ENCODE measurements at regions not wholly inside any gene's neighbourhood (a gene's known extent, or its start where the extent isn't known, plus 50 kb on each side); places are given as distances from the start of the nearest gene placed in this dataset.

- TF ChIP-seq, protein P1, sequence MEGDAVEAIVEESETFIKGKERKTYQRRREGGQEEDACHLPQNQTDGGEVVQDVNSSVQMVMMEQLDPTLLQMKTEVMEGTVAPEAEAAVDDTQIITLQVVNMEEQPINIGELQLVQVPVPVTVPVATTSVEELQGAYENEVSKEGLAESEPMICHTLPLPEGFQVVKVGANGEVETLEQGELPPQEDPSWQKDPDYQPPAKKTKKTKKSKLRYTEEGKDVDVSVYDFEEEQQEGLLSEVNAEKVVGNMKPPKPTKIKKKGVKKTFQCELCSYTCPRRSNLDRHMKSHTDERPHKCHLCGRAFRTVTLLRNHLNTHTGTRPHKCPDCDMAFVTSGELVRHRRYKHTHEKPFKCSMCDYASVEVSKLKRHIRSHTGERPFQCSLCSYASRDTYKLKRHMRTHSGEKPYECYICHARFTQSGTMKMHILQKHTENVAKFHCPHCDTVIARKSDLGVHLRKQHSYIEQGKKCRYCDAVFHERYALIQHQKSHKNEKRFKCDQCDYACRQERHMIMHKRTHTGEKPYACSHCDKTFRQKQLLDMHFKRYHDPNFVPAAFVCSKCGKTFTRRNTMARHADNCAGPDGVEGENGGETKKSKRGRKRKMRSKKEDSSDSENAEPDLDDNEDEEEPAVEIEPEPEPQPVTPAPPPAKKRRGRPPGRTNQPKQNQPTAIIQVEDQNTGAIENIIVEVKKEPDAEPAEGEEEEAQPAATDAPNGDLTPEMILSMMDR (IDR thresholded peaks at IDR 0.05) = no peak
- TF ChIP-seq YY1 (IDR thresholded peaks at IDR 0.05; ENCODE audit: low read depth) = no peak
- TF ChIP-seq RFX5 (IDR thresholded peaks at IDR 0.05; ENCODE audit: low read length) = no peak
- TF ChIP-seq PBX3 (IDR thresholded peaks at IDR 0.05) = no peak
- no peak for TF ChIP-seq GATA2 (CRISPR knock-in tag; IDR thresholded peaks at IDR 0.05)
- TF ChIP-seq FOXJ3 (CRISPR knock-in tag; IDR thresholded peaks at IDR 0.05) = no peak
- TF ChIP-seq EP300 (IDR thresholded peaks at IDR 0.05; ENCODE audit: borderline replicate concordance in 1 of 2, low read depth in 1 of 2, low read length in 1 of 2) = no peak
- no peak for TF ChIP-seq POLR2AphosphoS5 (IDR thresholded peaks at IDR 0.05; ENCODE audit: low read depth, low read length)
These were observed 175.0 kb downstream of the MACROH2A1 start for GRCh38 chr5:135223891-135224625.
